Naive B cell (primary cell): ENCODE measurements at regions not wholly inside any gene's neighbourhood (a gene's known extent, or its start where the extent isn't known, plus 50 kb on each side); places are given as distances from the start of the nearest gene placed in this dataset.
A peak's percentile ranks its signal among the peaks of the same experiment; 100 is the strongest.
"Not testable (repeated sequence)": the region's sequence is repeated elsewhere in the genome, so short reads cannot be mapped to it uniquely, and the experiment has no call there.

ENCODE experiments used
- ATAC-seq, 2 donors: fragments of 150-1000 bp; cut with Tn5 transposase; 2 replicates each; pipeline ENCODE4 v1.10.0; 2021; ENCODE audit warnings: low read depth in 2 of 2, mild to moderate bottlenecking in 2 of 2, moderate library complexity in 2 of 2
- DNase-seq: peaks from one replicate; pipeline ENCODE4 v3.0.0; 2022
- H3K27ac Mint-ChIP-seq, 6 donors: one replicate each; pipeline ENCODE4 v1.8.0; 2020 to 2022; ENCODE audit warnings: mild to moderate bottlenecking in 6 of 6, mixed read lengths in 6 of 6, moderate library complexity in 5 of 6, inconsistent platforms in 2 of 6
- H3K27me3 Mint-ChIP-seq, 3 donors: one replicate each; pipeline ENCODE4 v1.8.0; 2021 to 2022; ENCODE audit warnings: mixed read lengths in 3 of 3, mild to moderate bottlenecking in 1 of 3
- H3K36me3 Mint-ChIP-seq, 2 donors: one replicate each; pipeline ENCODE4 v1.8.0; 2020 to 2022; ENCODE audit warnings: mixed read lengths in 2 of 2, inconsistent platforms in 1 of 2, mild to moderate bottlenecking in 1 of 2
- H3K4me1 Mint-ChIP-seq, 3 donors: one replicate each; pipeline ENCODE4 v1.8.0; 2020 to 2022; ENCODE audit warnings: mixed read lengths in 3 of 3, inconsistent platforms in 1 of 3, mild to moderate bottlenecking in 1 of 3, moderate library complexity in 1 of 3
- H3K4me3 Mint-ChIP-seq, 8 donors: one replicate each; pipeline ENCODE4 v1.8.0; 2020 to 2022; ENCODE audit warnings: mild to moderate bottlenecking in 8 of 8, mixed read lengths in 8 of 8, moderate library complexity in 8 of 8, inconsistent platforms in 2 of 8
- H3K9me3 Mint-ChIP-seq, 7 donors: one replicate each; pipeline ENCODE4 v1.8.0; 2020 to 2022; ENCODE audit warnings: mixed read lengths in 7 of 7, mild to moderate bottlenecking in 5 of 7, inconsistent platforms in 2 of 7, moderate library complexity in 1 of 7

- Mint-ChIP-seq H3K27ac (peak overlapping the region in 5 of 6 donors; percentile 63 to 97 (median 85)), H3K4me3 (peak overlapping the region in 6 of 8 donors; percentile 15 to 84 (median 36))
- DNase-seq (peak; percentile 79), ATAC-seq (peak; percentile 22)
- not testable (repeated sequence) for H3K36me3 Mint-ChIP-seq, H3K4me1 Mint-ChIP-seq, H3K27me3 Mint-ChIP-seq, H3K9me3 Mint-ChIP-seq
Measured at GRCh38 chr21:5117666-5118295, 5403.6 kb upstream of the TPTE start.

GRCh38 chr21:5118296-5118679, 5403.1 kb upstream of the TPTE start:
- DNase-seq (peak; percentile 81), ATAC-seq (peak; percentile 65 to 66)
- H3K27me3 Mint-ChIP-seq, H3K36me3 Mint-ChIP-seq, H3K9me3 Mint-ChIP-seq, H3K4me3 Mint-ChIP-seq, H3K4me1 Mint-ChIP-seq: not testable (repeated sequence)
- H3K27ac Mint-ChIP-seq: peak overlapping the region in 3 of 6 donors; percentile 62 to 84 (median 69)

- not testable (repeated sequence) for DNase-seq, H3K4me1 Mint-ChIP-seq
Measured at GRCh38 chr21:5119179-5119578, 5402.2 kb upstream of the TPTE start.

GRCh38 chr21:5121399-5121798, 5400.0 kb upstream of the TPTE start:
- H3K36me3 Mint-ChIP-seq, ATAC-seq, H3K9me3 Mint-ChIP-seq, H3K4me1 Mint-ChIP-seq, DNase-seq, H3K4me3 Mint-ChIP-seq, H3K27me3 Mint-ChIP-seq: not testable (repeated sequence)
- H3K27ac Mint-ChIP-seq: peak overlapping the region in 1 of 6 donors; percentile 50

More at GRCh38 chr21:5119179-5119578, 5402.2 kb upstream of the TPTE start:
- H3K36me3 Mint-ChIP-seq, H3K9me3 Mint-ChIP-seq, H3K27me3 Mint-ChIP-seq, ATAC-seq: not testable (repeated sequence)
- H3K27ac Mint-ChIP-seq: peak overlapping the region in 5 of 6 donors; percentile 58 to 94 (median 76)
- peak overlapping the region in 1 of 8 donors; percentile 16 for H3K4me3 Mint-ChIP-seq

- not testable (repeated sequence) for H3K27me3 Mint-ChIP-seq, DNase-seq, H3K4me1 Mint-ChIP-seq, H3K36me3 Mint-ChIP-seq, H3K9me3 Mint-ChIP-seq, ATAC-seq
- Mint-ChIP-seq H3K4me3 (peak overlapping the region in 1 of 8 donors; percentile 54), H3K27ac (peak overlapping the region in 5 of 6 donors; percentile 71 to 97 (median 90))
Measured at GRCh38 chr21:5121849-5122248, 5399.5 kb upstream of the TPTE start.

- not testable (repeated sequence) for H3K27me3 Mint-ChIP-seq, H3K9me3 Mint-ChIP-seq, H3K36me3 Mint-ChIP-seq, H3K4me1 Mint-ChIP-seq, H3K4me3 Mint-ChIP-seq
- ATAC-seq (peak; percentile 49 to 65), DNase-seq (peak; percentile 82)
- peak overlapping the region in 1 of 6 donors; percentile 38 for H3K27ac Mint-ChIP-seq
Measured at GRCh38 chr21:5123655-5124054, 5397.7 kb upstream of the TPTE start.

GRCh38 chr21:5128261-5128660, 5393.1 kb upstream of the TPTE start:
- ATAC-seq: peak; percentile 88 to 89
- DNase-seq: peak; percentile 99
- not testable (repeated sequence) for H3K9me3 Mint-ChIP-seq, H3K4me1 Mint-ChIP-seq, H3K27me3 Mint-ChIP-seq, H3K36me3 Mint-ChIP-seq
- H3K27ac Mint-ChIP-seq: peak overlapping the region in 1 of 6 donors; percentile 38
- peak overlapping the region in 5 of 8 donors; percentile 5 to 78 (median 71) for H3K4me3 Mint-ChIP-seq

GRCh38 chr21:5133824-5134223, 5387.6 kb upstream of the TPTE start:
- H3K4me1 Mint-ChIP-seq, H3K36me3 Mint-ChIP-seq, ATAC-seq: not testable (repeated sequence)

GRCh38 chr21:5136406-5136805, 5385.0 kb upstream of the TPTE start:
- H3K4me3 Mint-ChIP-seq, H3K4me1 Mint-ChIP-seq, H3K9me3 Mint-ChIP-seq, H3K27me3 Mint-ChIP-seq, DNase-seq, H3K36me3 Mint-ChIP-seq, ATAC-seq, H3K27ac Mint-ChIP-seq: not testable (repeated sequence)

More at GRCh38 chr21:5133824-5134223, 5387.6 kb upstream of the TPTE start:
- not testable (repeated sequence) for H3K9me3 Mint-ChIP-seq, H3K27ac Mint-ChIP-seq, H3K27me3 Mint-ChIP-seq, DNase-seq, H3K4me3 Mint-ChIP-seq

GRCh38 chr21:5137006-5137405, 5384.4 kb upstream of the TPTE start:
- not testable (repeated sequence) for DNase-seq, ATAC-seq, H3K4me3 Mint-ChIP-seq, H3K36me3 Mint-ChIP-seq, H3K27me3 Mint-ChIP-seq, H3K9me3 Mint-ChIP-seq, H3K4me1 Mint-ChIP-seq, H3K27ac Mint-ChIP-seq

- not testable (repeated sequence) for H3K4me1 Mint-ChIP-seq, H3K27ac Mint-ChIP-seq, DNase-seq
Measured at GRCh38 chr21:5138687-5139086, 5382.7 kb upstream of the TPTE start.

GRCh38 chr21:5139528-5139927, 5381.9 kb upstream of the TPTE start:
- not testable (repeated sequence) for DNase-seq, H3K27me3 Mint-ChIP-seq, H3K36me3 Mint-ChIP-seq, ATAC-seq, H3K4me3 Mint-ChIP-seq, H3K4me1 Mint-ChIP-seq, H3K27ac Mint-ChIP-seq, H3K9me3 Mint-ChIP-seq

More at GRCh38 chr21:5138687-5139086, 5382.7 kb upstream of the TPTE start:
- not testable (repeated sequence) for H3K4me3 Mint-ChIP-seq, H3K27me3 Mint-ChIP-seq, ATAC-seq, H3K36me3 Mint-ChIP-seq, H3K9me3 Mint-ChIP-seq

- not testable (repeated sequence) for DNase-seq, H3K36me3 Mint-ChIP-seq, ATAC-seq, H3K9me3 Mint-ChIP-seq, H3K27ac Mint-ChIP-seq, H3K4me1 Mint-ChIP-seq, H3K27me3 Mint-ChIP-seq, H3K4me3 Mint-ChIP-seq
Measured at GRCh38 chr21:5143011-5143410, 5378.4 kb upstream of the TPTE start.

GRCh38 chr21:5144731-5145130, 5376.7 kb upstream of the TPTE start:
- H3K4me3 Mint-ChIP-seq, H3K36me3 Mint-ChIP-seq, H3K4me1 Mint-ChIP-seq, H3K9me3 Mint-ChIP-seq, H3K27ac Mint-ChIP-seq, DNase-seq, ATAC-seq, H3K27me3 Mint-ChIP-seq: not testable (repeated sequence)

GRCh38 chr21:5147685-5148084, 5373.7 kb upstream of the TPTE start:
- peak; percentile 64 to 73 for ATAC-seq
- not testable (repeated sequence) for H3K36me3 Mint-ChIP-seq, H3K4me1 Mint-ChIP-seq, H3K4me3 Mint-ChIP-seq, H3K9me3 Mint-ChIP-seq, DNase-seq, H3K27ac Mint-ChIP-seq, H3K27me3 Mint-ChIP-seq
